Hepatocyte (in vitro differentiated cells): ENCODE measurements at regions not wholly inside any gene's neighbourhood (a gene's known extent, or its start where the extent isn't known, plus 50 kb on each side); places are given as distances from the start of the nearest gene placed in this dataset.

Experiments
- CTCF ChIP-seq: fragments of 200-600 bp; sonication (generic); IDR thresholded peaks from 2 replicates; pipeline ENCODE4 v1.5.1; 2016; ENCODE audit warnings: antibody characterized with exemption, mild to moderate bottlenecking; ENCODE audit not compliant: poor library complexity
- EZH2 ChIP-seq: fragments of 200-600 bp; sonication (generic); IDR thresholded peaks from 2 replicates; pipeline ENCODE4 v1.6.1; 2016; ENCODE audit warnings: antibody characterized with exemption, mild to moderate bottlenecking, borderline replicate concordance

DNA sequence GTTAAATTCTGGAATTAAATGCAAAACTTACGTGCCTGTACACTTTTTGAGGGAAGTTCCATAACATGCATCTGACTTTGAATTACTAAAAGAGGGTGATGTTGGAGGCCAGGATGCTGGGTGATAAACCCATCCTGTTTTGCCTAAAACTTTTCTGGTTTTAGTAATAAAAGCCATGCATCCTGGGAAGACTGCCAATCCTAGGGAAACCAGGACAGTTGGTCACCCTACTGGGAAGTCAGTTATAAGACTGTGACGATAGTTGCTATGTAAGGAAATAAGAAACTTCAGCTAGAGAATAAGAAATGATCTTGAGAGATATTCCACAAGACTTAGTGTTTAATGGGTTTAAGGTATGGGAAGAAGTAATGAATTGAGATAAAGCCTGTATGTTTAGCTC, 336.6 kb upstream of the LYPLAL1 start:
- TF ChIP-seq CTCF (no peak), EZH2 (no peak)
